MV-4-11 (cell line): ENCODE measurements at regions not wholly inside any gene's neighbourhood (a gene's known extent, or its start where the extent isn't known, plus 50 kb on each side); places are given as distances from the start of the nearest gene placed in this dataset.
A peak's percentile ranks its signal among the peaks of the same experiment; 100 is the strongest.

Experiments
- DNase-seq: peaks from one replicate; lab custom pipeline; 2025; lab: John Stamatoyannopoulos, UW

DNA sequence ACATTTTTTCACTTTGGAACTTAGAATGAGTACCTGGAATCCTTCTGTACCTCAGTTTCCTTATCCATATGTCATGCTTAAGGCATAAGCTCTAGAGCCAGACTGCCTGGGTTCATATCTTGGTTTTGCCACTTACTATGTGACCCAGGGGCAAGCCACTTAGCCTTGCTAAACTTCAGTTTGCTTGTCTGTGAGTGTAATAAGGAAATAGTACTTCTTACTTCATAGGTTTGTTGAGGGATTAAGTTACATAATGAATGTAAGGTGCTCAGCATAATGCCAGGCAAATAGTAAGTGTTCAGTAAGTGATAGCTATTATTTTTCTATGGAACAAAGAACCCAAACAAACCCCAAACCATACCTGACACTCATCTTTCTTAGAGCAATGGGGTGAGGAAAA, 225.1 kb downstream of the BCAT1 start:
- DNase-seq, result no peak

DNA sequence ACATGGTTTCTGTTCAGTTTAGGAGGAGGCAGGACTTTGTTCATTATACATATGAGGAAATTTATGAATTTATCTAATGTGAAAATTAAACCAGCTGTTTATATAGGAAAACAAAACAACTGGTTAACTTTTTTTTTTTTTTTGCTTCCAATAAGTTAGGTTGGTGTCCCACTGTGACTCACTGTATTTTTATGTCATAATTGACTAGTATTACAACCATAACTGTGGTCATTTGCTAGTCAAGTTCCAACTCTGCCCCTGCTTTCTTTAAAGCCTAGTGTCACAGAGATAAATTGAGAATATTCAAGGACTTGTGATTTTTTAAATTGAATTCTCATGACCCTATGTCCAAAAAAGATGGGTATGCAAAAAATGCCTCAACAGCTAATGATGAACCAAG, 227.7 kb downstream of the BCAT1 start:
- no peak for DNase-seq

DNA sequence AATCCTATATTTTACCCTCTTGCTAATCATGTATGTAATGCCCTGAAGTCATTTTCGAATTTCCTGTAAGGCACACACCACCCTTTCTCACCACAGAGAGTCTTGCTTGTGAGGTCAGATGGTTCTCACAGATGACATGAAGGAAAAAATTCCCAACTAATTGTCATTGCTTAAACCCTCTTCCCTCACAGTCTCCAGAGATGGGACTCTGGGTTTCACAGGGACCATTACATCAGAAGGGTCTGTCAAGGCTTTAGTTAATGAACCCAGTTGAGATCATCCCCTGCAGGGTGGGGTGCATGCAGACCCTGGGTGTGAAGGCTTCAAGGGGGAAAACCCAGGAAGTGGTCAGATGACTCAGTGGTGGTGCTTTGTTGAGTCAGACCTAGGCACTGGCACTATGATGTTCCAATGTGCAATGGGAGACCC, 229.6 kb downstream of the BCAT1 start:
- DNase-seq, result no peak

DNA sequence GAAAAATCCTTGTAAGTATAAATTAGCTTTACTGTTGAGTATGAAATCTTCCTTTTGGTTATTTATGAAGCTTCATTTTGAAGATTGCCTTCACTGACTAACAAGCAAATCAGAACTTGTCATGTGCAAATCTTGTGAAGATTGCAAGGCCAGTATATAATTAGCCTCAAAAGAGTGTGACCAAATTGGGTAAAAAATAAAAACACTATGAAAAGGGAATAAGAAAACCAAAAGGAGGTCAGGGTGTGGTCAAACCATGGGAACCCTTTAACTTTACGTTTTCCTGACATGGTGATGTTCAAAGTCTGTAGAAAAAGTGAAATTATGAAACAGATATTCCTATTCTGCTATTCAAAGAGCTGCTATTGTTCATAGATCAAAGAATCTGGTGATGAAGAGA, 230.3 kb downstream of the BCAT1 start:
- DNase-seq, result no peak

DNA sequence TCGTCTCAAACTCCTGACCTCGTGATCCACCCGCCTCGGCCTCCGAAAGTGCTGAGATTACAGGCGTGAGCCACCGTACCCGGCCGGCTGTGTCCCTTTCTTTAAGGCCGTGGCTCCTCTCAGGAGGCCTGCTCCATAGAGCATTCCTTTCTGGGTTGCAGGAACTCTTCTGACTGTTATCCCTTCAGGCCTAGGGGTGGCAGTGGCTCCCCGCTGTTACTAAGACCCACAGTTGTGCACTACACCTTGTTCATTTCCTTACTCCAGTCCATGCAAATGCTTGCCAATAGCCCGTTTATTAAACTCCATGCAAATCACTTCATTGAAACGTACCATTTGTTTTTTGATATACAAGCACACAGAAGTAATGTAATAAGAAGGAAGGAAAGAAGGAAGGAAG, 234.7 kb downstream of the BCAT1 start:
- no peak for DNase-seq

DNA sequence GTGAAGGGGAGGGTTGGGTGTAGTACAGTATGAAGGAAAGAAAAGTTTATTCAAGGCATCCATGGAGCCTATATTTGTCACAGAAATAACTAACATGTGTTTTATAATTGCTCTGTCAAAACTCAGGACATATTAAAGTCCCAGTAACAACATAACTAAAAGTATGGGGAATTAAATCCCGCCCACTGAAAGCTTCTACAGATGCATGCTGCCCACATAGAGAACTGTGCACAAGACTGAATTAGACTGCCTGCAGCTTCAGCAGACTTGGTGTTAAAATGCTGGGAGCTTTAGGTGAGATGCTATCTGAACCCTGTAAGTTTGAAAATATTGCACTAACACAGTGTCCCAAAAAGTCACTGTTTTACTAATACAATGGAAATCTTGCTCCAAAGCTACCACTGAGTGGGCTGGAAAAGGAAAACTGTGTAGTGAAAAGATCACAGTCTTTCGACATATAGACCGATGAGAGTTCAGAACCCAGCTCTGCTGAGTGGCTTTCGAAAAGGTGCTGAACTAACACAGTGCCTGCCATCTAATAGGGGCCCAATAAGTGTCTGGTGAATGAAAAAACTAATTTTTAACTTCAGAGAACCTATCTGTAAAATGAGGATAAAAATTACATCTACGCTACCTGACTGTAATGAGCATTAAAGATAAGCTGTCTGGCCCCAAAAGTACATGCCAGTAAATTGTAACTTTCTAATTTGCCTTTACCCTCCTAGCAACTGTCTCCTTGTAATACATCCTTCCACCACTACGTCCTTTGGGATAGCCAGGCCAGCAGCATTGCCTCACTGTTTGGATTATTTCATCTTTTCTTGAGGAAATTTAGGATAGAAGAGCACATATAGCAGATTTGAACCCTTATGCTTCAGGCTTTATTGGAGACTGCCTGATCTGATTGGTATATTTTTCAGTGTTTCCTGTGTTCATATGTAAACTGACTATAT, 237.6 kb downstream of the BCAT1 start:
- no peak for DNase-seq

DNA sequence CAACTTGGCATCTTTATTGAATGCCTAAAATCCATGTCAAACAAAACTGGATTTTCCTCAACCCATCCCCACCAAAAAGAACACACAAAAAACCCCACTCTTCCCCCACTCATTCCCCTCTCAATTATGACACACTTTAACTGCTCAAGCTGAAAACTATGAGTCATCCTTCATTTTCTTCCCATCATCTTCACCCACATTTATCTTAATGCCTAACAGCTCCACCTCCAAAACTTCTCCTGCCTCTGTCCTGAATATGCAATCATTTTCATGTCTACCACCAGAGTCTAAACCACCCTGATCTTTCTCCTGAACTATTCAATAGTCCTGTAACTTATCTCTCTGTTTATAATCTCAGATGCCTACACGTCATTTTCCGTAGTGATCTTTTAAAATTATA, 239.7 kb downstream of the BCAT1 start:
- peak; percentile 9 for DNase-seq

DNA sequence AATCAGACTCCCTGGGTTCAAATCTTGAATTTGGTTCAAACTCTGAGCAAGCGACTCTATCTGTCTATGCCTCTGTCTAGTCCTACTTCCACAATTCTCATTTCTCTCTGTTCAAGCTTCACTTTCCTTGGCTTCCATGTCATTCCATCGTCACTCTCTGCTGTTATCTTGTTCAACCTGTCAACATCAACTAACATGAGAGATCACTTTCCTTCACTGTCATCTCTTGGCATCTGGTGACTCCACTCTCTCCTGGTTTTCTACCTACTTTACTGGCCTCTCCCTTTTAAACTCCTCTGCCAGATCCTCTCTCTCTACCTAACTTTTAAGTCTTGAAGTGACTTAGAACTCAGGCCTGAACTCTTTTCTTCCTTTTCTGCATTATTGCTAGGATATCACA, 240.2 kb downstream of the BCAT1 start:
- DNase-seq, result no peak

DNA sequence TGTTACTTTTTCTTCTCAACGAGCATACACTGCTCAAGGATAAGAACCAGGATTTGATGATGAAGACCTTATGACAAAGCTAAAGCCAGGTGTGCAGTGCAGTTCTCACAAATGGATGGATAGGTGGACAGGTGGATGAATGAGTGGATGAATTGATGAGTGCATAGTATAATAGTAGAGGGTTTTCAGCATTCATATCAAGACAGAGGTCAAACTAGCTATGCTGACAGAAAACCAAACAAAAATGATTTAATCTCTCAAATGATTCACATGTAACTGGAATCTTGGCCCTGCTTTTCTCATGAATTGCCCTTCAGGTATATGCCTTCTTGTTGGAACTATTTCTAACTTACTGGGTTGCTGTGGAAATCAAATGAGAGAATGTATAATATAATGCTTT, 240.9 kb downstream of the BCAT1 start:
- DNase-seq, result no peak

DNA sequence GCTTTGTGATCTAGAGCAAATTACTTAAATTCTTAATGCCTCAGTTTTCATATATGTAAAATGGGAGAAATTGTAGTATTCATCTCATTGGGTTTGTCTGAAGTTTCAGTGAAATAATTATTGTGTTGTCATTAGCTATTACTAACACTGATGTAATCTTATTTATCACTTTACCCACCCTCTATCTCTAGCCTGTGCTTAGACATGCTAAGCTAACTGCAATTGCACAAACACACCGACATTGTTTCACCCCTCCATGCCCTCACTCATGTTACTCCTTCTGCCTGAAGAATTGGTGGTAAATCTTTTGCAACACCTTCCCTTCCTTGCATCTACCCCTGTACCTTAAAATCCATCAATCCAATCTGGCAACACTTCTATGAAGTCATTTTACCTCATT, 241.6 kb downstream of the BCAT1 start:
- DNase-seq, result no peak

DNA sequence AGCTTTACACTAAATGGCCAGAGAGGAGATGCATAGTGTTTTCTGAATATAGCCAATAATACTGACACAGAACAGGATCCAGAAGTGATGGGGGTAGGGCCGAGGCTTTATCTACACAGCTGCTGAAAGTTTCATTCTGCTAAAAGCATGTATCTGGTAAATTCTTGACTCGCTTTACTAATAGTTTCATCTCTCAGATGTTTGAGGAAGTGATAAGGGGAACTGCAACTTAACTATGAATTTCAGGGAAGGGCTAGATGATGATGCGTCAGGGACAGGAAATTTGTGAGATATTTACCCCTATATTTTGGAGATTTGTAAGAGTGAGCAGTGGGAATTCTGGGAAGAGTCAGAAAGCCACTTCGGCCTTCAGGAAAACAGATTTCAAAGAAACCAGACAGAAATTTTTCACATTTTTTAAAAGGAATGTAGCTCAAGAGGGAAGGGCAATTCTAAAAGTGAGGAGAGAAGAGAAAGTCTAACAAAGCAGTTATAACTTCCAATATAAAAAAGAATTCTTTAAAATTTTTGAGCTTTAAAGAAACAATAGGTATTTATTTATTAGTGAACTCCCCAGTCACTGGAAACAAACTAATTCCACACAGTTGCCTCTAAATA, 243.1 kb downstream of the BCAT1 start:
- peak; percentile 92 for DNase-seq

DNA sequence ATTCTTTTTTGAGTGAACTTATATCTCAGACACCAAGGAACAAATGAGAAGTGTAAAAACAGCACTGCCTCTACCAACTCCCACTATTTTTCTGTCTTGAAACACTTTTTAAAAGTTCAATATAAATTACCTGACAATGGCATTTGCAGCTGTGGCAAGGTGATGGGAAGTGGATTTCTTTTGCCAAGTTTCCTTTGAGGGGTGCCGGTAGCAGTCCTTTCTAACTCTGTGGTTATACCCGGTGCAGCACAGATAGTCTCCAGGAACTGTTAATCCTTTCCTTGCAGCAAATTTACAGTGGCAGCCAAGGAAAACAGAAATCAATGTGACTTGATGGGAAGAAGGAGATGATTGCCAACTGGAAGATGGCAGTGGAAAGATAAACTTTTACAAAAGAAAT, 243.7 kb downstream of the BCAT1 start:
- DNase-seq, result no peak

DNA sequence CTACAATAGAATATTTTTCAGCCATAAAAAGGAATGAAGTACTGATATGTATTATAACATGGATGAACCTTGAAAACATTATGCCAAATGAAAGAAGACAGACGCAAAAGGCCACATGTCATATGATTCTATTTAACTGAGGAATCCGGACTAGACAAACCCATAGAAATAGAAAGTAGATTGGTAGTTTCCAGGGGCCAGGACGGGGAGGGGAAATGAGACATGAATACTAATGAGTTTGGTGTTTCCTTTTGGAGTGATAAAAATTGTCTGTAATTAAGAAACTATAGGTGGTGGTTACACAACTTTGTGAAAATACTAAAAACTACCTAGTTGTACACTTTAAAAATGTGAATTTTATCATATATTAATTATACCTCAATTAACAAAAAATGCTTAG, 247.6 kb downstream of the BCAT1 start:
- no peak for DNase-seq

DNA sequence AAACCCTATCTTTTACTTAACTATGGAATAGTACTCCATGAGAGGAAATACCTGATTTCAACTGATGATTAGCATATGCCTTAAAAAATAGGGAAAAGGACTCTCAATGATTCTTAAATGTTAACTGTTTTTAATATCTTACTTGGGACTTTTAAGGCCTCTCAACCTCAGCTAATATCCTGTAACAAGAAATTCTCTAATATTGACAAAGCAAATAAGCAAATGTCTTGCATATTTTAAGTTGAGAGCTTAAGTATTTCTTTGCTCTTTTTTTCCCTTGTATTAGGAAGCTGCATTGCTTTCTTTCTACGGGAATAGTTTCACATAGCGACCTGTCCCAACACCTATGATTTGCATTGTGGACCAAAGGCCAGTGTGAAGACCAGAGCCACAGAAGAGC, 249.9 kb downstream of the BCAT1 start:
- DNase-seq, result no peak

DNA sequence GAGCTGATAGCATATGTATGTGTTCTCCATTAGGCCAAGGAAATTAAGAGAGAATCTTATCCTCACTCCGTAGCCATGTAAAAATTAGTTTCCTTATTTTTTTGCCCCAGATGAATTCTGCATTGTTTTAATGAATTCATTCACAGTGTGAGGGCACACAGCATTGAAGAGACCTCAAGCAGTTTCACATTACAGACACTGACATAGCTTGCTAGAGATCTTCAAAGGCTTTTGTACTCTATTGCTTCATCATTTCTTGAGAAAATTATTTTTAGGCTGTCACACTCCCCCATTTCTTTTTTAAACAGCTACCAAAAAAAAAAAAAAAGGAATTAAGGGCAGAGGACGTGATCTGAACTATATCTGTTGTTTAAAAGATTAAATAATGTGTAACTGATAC, 251.1 kb downstream of the BCAT1 start:
- peak; percentile 79 for DNase-seq

DNA sequence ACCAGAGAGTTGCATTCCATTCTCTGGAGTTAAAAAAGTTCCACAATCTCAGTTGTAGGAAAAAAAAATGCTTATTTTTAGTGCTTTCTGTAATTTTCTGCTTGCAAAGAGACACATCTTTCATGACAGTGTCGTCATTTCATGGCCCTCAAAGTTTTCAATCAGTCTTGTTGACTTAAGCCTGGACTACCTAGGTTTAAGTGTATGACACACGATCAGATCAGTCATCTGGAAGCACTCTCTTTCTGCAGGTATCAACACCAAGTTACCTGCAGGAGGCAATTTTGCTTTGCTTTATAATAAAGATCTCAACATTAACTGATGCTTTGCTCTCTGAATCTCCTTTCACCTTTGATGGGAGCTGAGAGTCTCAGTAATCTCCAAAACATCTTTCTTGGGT, 251.6 kb downstream of the BCAT1 start:
- no peak for DNase-seq

DNA sequence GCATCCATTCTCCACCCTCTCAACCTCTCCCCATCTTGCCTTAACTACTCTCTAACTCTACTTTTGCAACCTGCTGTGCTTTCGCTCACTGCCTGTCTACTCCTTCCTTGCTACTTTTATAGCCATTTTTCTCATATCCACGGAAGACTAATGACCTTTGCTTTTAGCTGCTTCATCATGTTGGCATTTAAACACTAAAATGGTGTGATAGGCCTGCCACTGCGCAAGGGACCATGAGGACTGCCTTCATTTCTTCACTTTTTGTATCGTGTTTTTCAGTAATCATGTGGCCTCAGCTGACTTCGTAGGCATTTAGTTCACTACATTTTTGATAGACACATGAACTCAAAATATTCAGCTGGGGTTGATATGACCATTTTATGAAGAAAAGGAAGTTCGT, 252.1 kb downstream of the BCAT1 start:
- DNase-seq, result no peak

DNA sequence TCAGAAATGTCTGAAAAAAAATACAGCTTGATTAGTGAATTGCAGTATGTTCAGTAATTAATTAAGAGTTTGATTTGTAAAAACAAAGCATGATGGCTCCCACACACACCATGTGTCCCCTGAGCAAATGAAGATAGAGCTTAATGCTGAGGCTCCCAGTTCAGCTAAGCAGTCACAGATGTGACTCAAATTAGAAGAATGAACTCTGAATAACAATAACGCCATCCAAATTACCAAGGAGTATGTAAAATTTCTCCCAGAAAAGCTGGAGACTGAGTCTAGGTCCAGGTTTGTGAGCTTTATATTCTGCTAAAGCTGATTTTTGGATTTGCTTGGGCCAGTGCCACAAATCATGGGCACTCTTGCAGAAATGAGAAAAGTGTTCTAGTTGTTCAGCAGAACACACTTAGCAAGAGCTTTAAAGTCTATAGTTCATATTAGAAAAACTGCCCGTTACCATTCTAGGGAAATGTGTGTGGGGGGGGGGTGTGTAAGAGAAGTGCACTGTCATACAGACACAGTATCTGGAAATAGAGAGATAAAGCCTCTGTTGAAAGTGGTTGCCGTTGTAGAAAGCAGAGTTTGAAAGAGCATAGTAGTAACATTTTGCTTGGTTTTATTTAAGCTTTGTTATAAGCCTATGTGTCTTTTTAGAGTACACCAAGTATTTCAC, 253.1 kb downstream of the BCAT1 start:
- DNase-seq, result no peak

DNA sequence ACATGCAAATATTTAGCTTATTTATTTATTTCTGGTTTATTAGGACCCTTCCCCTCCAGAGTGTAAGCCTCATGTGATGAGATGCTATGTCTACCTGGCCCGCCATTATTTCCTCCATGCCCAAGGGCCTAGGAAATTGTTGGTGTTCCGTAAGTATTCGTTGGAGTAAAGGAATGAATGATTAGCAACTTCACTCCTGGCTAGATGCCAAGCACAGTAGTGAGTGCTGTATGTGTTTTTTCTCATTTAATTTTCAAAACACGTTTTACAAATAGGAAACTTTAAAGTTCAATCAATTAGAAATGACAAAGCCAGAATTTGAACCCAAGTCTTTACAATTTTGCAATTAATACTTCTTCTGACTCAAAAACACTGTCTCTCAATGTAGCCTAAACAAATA, 253.8 kb downstream of the BCAT1 start:
- no peak for DNase-seq

DNA sequence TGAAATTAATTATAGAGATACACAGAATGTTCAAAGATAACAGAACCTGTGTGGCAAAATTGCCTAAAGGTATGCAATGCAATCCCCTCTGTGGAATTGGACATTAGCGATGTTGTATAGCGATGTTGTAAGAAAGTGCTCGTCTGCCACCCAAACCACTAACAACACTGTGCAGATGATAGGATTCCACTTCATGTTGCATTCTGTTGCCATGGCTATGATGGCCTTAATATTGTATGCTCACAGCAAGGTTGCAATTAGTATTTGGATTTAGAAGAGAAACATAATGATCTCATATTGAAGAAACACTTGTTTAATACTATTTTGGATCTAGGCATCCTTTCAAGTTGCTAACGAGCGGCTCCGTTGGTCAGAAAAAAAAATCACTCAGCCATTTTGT, 260.3 kb downstream of the BCAT1 start:
- DNase-seq, result no peak

DNA sequence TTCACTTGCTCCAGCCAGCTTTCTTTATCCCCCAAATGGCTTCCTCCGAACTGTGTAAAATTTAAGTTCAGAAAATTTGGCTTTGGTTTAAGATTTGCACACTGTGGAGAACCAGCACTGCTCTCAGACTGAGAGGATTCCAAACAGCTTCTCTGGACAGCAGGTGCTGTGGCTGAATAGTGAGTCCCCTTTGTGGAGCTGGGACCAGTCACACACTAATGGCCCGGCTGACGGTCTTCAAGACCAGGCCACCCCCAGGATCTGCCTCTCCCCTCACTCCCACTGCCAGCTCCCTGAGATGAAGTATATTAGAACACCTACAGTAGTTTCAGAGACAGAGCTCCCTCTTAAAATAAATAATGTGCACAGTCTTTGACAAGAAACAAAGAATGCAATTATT, 267.3 kb downstream of the BCAT1 start:
- no peak for DNase-seq

DNA sequence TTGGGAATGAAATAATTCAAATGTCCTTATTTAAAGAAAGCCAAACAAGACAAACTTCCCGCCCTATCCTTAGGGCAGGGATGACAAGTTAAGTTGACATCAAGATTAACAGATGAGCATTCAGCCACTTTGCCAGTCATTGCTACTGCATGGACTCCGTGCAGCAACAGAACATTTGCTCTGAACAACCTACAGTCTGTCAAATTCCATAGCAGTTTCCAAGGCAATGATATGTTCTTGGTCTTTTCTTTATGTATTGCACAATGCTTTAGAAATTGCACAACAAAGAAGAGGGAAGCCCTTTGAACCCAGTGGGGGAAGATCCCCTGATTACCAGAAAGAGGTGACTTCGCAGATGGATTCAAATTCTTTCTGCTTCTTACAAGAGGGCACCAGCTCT, 269.8 kb downstream of the BCAT1 start:
- peak; percentile 82 for DNase-seq

DNA sequence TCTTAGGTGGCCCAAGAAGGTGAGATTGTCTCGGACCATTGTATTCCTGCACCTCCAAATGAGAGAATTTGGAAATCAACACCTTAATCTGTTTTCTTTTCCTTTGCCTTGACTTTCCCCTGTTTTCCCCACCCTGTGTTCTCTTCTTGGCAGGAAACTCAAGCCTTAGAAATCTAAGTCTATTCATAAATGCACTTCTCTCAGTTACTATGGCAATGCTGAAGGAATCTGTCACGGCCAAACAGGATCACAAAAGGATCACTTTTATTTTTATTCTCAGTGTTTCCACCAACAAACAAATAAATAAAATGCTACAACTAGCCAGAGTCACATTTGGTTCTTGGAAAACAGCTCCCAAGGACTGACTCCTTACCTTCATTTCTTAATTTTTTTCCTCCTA, 270.5 kb downstream of the BCAT1 start:
- DNase-seq, result no peak
